ENCODE measurements at regions not wholly inside any gene's neighbourhood (a gene's known extent, or its start where the extent isn't known, plus 50 kb on each side); places are given as distances from the start of the nearest gene placed in this dataset.
"Not testable (repeated sequence)": the region's sequence is repeated elsewhere in the genome, so short reads cannot be mapped to it uniquely, and the experiment has no call there.

DNA sequence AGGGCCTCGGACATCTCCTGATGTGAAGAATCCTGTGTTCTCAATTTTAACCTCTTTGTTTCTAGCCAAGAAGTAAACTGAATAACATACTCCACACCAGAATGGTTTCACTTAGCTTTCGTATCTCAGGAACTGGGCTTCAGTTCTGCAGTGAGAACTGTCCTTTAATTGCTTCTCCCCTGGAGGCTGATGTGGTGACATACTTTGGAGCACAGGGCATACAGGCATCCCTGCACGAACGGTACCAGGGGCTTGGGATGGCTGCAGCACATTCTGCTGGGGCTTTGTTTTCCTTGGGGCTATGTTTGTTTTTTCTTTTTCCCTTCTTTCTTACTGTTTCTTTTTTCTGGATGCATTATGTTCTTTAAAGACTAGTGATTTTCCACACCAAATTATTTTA, 230.5 kb downstream of the TM9SF2 start:
- FAIRE-seq: no peak

DNA sequence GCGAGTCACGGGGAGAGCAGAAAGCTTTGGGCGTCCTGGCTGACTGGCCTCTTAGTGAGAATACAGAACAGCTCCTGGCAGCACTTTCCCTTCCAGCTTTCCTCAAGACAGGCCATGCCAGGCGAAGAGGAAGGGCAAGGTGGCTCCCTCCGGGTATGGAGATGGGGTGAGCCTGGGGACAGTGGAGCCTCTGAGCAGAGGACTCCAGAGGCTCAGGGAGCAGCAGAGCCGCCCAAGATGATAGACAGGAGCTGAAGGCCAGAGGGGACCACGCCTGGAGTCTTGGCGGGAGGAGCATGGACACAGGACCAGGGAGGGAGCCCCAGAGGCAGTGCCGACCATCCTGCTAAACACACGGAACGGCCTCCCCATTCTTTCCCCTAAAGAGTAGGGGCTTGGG, 229.1 kb downstream of the TM9SF2 start:
- no peak for FAIRE-seq

DNA sequence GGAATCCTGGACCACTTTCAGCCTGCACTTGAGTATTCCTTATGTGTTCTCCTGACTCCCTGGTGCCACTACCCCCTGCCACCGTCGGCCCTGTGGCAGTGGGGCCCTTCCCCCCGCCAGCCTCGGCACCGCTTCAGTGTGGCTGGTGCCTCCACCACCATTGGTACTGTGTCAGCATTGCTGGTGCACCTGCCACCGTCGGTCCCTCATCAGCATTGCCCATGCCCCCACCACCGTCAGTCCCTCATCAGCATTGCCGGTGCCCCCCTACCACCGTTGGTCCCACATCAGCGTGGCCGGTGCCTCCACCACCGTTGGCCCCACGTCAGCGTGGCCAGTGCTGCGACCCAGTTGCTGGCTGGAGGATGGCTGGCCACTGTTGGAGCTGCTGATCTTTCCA, 228.5 kb downstream of the TM9SF2 start:
- FAIRE-seq: no peak

DNA sequence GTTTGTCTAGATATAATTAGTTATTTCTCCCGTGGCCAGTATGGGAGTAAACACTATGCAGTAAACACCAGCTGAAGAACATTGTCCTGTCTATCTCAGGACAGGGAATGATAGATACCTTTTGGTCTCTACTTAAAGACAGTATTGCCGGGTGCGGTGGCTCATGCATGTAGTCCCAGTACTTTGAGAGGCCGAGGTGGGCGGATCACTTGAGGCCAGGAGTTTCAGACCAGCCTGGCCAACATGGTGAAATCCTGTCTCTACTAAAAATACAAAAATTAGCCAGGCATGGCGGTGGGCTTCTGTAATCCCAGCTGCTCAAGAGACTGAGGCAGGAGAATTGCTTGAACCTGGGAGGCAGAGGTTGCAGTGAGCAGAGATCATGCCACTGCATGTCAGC, 226.4 kb downstream of the TM9SF2 start:
- FAIRE-seq: not testable (repeated sequence)

DNA sequence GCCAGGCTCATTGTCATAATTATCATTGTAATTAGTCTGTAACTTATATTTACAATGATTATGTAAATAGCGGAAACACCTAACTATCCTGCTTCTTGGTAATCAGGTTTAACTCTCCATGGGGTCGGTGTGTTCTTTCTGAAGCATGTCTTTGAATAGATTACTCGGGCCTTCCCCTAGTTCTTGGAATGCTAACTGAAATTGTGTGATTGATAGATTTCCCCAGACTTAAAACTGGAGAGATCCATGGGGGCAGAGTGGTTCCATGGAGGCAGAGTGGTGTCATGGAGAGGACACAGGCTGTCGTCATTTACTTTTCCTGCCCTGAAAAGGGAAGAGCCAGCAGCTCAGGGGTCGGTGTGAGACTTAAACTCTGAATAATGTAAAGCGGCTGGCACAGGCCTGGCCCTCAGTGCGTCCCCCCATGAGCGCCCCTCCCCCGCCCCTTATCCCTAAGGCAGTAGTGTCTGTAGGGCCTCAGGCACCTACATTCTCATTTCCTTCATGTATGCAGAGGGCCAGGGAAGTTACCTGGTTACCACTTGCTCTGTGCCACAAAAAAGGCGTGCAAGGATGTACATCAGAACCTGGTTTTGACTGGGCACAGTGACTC, 225.1 kb downstream of the TM9SF2 start:
- FAIRE-seq: no peak

DNA sequence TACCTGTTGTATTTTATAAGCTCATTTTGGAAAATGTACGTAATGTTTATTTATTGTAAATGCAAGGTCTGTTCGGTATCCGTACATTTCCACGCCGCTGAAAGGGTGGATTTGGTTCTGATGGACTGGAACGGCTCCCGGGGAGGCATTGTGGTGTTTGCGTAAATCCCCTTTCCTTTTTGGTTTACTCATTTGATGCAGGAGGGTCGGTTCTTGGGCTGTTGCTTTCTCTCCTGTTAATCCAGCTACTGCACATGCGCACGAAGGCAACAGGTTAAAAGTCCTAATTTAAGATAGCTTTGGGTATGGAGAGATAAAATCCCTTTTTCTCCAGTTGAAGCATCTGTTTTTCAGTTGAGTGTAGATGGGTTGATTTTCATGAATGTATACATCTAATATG, 224.4 kb downstream of the TM9SF2 start:
- FAIRE-seq: no peak

DNA sequence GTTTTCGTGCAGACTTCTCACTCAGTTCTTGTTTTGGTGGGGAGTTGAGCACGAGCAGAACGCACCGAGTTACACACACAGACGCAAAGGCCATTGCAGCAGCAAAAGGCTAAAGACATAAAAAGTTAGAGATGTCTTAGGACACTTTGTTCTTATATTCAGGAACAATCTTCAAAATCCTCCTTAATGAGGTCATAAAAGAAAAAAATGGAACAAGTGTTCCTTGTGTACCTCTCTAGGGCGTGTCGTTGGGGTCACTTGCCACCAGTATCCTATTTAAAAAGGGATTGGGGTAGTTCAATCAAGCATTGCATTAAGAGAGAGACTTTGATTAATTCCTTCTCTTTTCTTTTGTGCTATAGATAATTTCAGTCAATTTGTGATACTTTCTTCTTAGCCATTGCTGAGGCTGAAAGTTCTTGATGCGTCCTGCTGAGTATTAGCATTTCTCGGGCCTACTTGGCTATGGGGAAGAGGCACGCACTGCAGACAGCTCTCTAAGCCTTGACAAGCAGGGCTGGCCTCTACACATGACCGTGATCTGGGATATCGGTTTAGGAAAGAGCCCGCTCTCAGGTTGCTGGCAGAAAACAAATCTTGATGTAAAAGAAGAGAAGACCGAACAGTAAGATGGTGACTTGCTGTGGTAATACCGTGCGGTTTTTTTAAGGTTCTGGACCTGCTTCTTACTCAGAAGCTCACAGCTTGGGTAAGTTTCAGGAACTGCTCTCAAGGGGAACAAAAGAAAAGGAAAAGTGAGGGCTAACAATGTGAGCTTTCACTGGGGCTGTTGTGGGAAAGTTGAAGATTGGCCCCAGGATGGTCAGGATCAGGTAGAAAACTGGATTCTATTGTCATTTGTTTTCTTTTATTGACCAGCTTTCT, 223.6 kb downstream of the TM9SF2 start:
- FAIRE-seq: no peak

DNA sequence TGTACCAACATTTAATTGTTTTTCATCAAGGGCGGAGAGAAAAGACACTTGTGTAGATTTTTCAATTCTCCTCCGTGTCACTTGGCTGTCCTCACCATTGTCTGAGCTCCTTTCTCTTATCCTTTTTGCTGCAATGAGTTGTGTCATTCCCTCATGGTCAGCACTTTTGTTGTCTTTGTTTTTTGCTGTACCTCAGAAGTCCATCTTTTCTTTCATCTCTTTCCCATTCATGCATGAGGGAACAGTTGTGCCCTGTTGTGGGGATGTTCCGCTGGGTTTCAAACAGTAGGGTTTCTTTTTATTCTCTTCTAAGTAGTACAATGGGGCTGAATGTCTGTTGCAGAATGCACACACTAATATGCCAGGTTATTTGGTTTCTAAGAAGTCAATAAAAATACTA, 222.6 kb downstream of the TM9SF2 start:
- no peak for FAIRE-seq

DNA sequence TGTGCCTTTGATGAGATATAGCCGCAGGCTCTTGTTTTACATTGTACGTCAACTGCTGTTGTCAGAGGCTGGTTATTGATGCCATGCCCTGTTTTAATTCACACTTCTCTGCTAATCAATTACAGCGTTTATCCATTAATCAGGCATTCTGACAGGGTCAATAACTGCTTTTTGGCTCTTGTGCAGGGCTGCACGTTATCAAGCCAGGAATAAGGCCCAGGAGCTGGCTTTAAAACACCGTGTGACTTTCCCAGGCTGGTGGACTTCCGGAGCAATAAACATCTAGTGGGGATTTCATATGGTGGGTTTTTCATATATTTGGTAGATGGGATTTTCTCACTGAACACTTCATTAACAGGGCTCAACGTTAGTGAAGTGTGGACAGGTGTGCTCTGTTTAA, 221.7 kb downstream of the TM9SF2 start:
- FAIRE-seq: no peak

DNA sequence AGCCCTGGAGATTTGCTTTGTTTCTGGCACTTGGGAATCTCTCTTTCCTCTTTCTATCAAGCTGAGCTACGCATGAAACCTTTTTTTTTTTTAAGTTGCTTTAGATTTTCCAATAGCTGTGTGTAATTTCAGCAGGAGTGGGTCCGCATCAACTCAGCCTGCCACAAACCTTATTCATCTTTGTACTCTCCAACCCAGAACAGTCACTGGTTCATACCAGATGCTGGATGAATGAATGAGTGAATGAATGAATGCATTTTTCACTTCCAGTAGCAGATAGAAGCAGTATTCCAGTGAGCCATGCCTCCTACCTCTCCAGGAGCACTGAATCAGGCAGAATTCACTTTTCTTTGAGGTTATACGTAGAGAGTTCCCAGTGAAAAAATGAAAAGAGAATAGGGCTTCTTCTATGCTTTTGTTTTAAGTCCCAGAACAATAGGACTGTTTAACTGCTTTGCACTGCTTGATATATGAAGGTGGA, 221.1 kb downstream of the TM9SF2 start:
- no peak for FAIRE-seq

DNA sequence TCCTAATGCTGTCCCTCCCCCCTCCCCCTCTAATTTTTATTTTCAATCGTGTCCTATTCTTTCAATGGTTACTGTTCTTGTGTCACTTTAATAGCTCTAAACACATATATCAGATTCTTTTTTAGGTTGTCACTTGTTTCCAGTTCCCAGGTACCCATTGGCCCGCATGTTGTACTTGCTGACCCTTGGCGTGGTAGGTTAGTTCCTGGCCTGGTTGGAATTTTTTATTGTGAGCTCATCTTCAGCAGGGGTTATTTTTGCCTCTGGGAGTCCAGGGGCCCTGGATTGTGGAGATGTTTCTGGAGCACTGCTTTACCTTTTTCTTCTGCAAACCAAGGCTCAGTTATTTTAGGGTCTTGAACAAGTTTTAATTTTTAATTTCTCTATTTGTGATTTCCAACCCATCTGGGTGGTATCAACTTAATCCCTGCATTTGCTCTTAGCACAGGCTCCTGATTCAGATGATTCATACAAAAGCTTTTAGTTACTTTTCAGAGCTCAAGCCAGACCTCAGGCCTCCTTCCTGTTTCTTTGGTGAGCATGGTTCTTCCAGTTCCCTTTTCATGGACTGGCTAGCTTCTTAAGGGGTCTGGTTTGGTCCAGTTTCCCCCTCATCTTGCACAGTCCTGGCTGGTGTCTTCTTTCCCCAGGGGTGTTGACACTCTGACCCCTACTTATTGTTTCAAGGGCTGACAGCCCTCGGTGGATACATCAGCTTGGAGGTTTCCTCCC, 220.5 kb downstream of the TM9SF2 start:
- FAIRE-seq: no peak

DNA sequence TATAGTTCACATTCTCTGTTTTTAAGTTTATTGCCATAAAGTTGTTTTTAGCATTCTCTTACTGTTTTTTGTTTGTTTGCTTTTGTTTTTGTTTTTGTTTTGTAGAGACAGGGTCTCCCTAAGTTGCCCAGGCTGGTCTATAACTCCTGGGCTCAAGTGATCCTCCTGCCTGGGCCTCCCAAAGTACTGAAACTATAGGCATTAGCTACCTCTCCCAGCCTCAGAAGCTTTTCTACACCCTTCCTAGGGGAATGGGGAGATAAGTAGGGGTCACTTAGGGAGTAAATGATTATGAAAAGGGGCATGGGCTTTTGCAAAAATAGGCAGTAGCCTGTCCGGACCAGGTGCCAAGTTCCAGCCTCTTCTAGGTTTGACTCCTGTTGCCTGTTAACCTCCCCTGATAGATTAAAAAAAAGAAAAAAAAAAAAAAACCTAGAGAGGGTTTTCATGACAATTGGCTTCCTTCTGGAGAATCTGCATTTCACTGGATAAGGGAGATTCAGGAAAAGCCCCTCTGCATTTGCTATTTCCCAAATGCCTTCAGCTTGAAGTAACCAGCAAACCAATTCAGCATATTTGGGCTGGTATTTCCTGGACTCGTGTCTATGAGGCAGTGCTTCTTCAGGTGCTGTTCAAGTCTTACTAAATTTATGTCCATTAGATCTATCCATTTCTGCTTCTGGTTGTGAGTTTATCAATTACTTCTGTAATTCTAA, 216.8 kb downstream of the TM9SF2 start:
- no peak for FAIRE-seq

DNA sequence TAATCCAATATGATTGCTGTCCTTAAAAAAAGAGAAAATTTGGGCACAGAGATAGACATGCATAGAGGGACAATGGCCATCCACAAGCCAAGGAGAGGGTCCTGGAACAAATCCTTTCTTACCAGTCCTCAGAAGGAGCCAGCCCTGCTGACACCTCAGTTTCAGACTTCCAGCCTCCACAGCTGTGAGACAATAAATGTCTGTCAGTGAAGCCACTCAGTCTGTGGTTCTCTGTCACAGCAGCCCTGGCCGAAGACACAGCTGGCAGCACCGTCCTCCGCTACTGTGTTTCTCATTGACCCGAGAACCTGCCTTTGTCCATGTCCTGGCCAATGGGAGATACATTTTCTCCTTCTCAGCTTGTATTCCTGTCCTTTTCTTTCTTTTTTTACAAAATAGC, 207.9 kb downstream of the TM9SF2 start:
- no peak for FAIRE-seq

DNA sequence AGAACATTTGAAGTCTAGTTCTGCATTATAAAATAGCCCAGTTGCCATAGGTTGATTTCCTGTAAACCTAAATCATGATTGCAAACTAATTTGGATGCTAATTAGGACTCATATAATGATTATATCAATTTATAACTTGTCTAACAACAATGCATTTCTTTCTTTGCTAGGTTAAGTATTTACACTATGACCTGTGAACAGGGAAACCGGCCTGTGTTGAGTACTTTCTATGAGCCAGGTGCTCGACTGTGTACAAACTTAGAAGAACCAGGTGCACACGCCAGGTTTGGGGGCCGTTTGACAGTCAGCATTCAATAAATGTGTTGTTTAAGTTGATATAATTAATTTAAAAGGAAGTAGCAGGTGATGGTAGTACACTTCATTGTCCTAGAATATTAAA, 203.1 kb downstream of the TM9SF2 start:
- FAIRE-seq: no peak

DNA sequence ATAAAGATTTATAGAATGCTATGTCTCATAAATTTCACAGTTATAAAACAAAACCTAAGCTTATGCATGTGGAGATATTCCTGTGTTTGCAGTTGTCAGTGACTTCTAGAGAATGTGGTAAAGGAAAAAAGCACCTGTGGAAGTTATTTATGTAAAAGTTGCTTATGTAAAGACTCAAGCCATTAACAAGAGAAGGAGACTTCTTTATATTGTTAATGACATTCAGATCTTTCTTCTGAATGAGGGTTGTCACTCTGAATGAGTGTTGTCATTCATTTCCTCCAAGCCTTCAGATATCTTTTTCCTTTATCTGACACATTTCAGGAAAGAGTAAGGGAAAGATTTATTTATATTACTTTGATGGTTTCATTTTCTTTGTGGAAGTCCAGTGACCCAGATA, 202.6 kb downstream of the TM9SF2 start:
- FAIRE-seq: no peak

DNA sequence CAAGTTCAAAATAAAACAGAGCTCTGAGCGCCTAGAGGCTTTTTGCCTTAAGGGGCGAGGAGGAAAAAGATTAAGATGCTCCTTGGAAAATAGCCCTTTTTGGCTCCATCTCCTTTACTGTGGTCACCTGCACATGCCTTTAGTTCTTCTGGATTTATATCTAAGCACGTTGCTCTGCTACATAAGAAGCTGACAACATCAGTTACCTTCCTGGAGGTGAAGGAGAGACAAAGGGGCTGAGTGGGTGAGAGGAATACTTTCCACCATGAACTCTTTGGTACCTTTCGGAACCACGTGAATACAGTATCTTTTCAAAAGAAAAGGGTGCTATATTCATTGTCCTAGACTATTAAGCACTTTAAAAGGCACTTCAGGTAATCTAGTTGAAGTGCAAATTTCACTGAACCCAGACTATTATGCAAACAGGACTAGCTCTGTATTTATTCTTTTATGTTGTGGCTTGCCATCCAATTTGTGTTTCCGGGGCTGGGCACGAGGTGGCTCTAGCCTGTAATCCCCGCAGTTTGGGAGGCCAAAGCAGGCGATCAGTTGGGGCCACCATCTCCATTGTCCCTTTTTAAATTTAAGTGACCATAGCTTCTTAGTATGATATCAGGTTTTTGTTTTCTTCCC, 201.5 kb downstream of the TM9SF2 start:
- FAIRE-seq: no peak

DNA sequence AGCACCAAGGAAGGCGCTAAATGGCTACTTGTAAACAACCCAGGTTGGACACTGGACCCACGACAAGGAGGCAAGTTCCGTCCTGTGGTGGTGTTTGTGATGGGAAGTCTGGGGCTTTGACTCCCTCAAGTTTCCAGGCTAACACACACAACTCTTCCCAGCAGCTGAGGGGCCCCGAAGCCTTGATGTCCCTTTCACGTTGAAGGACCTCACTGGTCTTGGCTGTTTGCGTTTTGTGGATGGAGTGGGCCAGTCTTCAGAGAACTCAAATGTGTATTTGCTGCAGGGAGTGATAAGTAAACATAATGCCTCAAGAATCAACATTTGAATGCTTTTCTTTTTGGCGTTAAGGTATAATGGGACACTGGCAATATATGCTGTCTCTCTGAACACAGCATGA, 199.2 kb downstream of the TM9SF2 start:
- no peak for FAIRE-seq

DNA sequence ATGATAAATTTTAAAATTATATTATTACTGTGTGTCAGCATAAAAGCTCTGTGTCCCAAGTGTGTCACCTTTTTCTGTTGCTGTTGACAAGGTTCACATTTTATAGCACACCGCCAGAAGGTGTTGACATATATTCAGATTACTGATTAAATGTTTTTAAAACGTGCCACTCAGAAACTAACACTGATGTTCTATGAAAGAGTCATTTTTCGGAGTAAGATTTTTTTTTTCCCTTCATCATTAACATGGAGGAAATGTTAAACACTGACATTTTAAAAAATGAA, 197.5 kb downstream of the TM9SF2 start:
- no peak for FAIRE-seq

DNA sequence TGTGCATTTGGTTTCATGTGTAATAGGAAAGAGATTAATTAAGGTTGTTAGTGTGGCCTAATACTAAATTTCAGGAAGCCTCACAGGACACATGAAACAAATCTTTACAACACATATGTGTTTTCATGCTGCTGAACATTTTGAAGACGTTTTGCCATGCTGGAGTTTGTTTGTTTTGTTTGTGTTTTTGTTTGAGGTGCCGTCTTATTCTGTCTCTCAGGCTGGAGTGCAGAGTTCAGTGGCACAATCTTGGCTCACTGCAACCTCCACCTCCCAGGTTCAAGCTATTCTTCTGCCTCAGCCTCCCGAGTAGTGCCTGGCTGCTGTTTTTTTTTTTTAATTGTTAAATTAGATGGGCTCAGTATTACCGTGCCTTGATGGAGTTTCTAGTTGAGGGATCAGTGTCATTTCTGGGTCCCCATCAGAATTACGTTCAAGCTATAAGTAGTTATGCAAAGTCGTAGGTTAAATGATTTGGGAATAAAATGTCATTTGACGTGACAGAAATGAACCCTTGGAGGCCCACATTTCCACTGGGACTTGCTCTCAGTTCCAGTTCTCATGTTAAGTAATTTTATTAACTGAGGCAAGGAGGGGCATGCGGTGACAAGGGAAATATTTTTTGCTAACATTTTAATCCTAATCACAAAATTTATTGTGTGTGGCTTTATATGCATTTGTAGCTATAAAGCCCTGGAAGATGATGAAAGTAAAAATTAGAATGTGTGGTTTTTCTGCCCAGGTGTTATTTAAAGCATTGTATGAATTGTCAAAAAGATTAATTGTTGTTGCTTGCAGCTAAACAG, 196.9 kb downstream of the TM9SF2 start:
- FAIRE-seq: no peak

DNA sequence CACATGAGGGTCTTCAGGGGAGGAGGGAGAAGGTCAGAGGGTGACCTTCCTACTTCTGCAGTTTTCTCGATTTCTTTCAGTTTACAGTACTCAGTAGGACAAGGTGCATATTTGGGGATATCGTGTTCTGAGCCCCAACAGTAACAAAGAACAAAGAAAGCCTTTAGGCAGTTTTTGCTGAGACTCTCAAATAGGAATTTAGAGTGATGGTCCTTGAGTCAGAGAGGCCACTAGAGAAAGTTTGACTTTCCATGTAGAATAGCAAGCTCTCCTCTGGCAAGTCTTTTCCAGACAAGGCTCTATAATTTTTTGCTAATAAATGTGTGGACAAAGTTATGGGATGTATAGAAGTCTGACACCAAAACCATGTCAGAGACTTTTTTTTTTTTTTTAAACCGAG, 194.6 kb downstream of the TM9SF2 start:
- FAIRE-seq: no peak

DNA sequence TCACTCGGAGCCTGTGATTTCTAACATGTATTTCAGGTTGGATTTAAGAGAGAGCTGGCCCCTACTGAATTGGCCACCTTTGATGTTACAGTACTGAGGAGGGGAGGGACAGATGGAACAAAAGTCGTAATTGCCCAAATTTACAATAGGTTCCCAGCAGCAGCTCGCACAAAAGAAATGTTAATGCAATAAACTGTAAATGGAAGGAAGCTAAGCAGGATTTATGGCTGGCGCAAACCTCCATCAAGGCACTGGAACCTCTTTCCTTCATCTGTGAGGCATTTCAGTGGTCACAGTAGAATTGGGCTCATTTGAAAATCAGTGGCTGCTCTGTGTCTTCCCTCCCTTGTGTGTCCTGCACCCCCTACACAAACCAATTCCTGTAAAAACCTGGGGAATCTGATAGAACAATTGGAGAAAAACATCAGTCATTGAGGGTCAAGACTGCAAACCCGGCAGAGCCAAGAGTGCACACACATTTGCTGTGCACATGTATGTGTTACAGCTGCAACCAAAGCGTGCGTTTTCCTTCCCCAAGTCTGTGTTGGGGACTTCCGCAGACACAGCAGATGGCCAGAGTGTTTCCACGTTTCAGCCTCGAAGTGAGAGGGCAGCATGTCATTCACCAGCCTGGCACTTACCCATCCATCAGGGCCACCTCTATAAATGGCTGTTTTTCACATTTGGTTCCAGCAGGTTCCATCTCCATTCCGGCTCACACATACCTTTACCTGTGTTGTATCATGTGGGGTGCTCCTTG, 192.8 kb downstream of the TM9SF2 start:
- no peak for FAIRE-seq

Measured in A204.1 (cell line).